ENCODE measurements at regions not wholly inside any gene's neighbourhood (a gene's known extent, or its start where the extent isn't known, plus 50 kb on each side); places are given as distances from the start of the nearest gene placed in this dataset.

GRCh38 chr2:139201516-139201915, 421.3 kb upstream of the NXPH2 start:
- no peak for TF ChIP-seq EP300 (IDR thresholded peaks at IDR 0.05; ENCODE audit: low read depth)
- no peak for TF ChIP-seq POLR2A (IDR thresholded peaks at IDR 0.05)
- no peak for TF ChIP-seq CTCF (IDR thresholded peaks at IDR 0.05)
- TF ChIP-seq POLR2AphosphoS5 (IDR thresholded peaks at IDR 0.05), result no peak
